Gastroesophageal sphincter (tissue), 3 donors: ENCODE measurements at regions not wholly inside any gene's neighbourhood (a gene's known extent, or its start where the extent isn't known, plus 50 kb on each side); places are given as distances from the start of the nearest gene placed in this dataset.

ENCODE experiments used
- EP300 ChIP-seq: sonication (generic); formaldehyde crosslinking; IDR thresholded peaks from one replicate; pipeline ENCODE4 v1.6.1; 2017; ENCODE audit warnings: antibody characterized with exemption, mild to moderate bottlenecking
- POLR2A ChIP-seq, 2 donors: fragments of 450-650 bp; IDR thresholded peaks; one replicate each; pipeline ENCODE4 v1.6.1; 2017; ENCODE audit warnings: antibody characterized with exemption in 2 of 2, mild to moderate bottlenecking in 2 of 2, moderate library complexity in 1 of 2
- POLR2AphosphoS5 ChIP-seq: sonication (generic); formaldehyde crosslinking; IDR thresholded peaks from one replicate; pipeline ENCODE4 v1.6.1; 2017; ENCODE audit warnings: antibody characterized with exemption
- TF ChIP-seq, protein P1 (sequence below), 4 experiments: fragments of 200-600 bp in 2 of 4; fragments of 450-650 bp in 2 of 4; sonication (generic) in 1 of 4; IDR thresholded peaks; one replicate each; pipeline ENCODE4 v1.5.1; 2017 to 2019; ENCODE audit warnings: antibody characterized with exemption in 4 of 4, mild to moderate bottlenecking in 2 of 4, moderate library complexity in 2 of 4

DNA sequence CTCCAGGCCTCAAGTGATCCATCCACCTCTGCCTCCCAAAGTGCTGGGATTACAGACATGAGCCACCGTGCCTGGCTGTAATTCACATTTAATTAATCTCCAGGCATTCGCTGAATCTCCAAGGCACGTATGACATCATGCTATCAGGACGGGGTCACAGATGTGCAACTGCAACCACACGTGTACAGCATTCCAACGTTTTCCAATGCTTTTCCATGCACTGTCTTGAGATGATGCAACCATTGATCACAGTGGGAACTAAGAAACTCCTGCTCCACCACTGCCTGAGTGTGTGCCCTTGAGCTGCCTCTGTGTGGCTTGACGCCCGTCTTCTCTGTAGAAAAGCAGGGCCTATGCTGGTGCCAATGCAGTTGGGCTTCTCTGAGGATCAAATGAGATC is 119.8 kb upstream of the LYZL2 start:
- TF ChIP-seq, protein P1, sequence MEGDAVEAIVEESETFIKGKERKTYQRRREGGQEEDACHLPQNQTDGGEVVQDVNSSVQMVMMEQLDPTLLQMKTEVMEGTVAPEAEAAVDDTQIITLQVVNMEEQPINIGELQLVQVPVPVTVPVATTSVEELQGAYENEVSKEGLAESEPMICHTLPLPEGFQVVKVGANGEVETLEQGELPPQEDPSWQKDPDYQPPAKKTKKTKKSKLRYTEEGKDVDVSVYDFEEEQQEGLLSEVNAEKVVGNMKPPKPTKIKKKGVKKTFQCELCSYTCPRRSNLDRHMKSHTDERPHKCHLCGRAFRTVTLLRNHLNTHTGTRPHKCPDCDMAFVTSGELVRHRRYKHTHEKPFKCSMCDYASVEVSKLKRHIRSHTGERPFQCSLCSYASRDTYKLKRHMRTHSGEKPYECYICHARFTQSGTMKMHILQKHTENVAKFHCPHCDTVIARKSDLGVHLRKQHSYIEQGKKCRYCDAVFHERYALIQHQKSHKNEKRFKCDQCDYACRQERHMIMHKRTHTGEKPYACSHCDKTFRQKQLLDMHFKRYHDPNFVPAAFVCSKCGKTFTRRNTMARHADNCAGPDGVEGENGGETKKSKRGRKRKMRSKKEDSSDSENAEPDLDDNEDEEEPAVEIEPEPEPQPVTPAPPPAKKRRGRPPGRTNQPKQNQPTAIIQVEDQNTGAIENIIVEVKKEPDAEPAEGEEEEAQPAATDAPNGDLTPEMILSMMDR (IDR thresholded peaks at IDR 0.05), result no peak
- no peak for TF ChIP-seq POLR2AphosphoS5
- no peak for TF ChIP-seq POLR2A (IDR thresholded peaks at IDR 0.05)
- TF ChIP-seq EP300, result no peak
